Nephron (organoid): ENCODE measurements at regions not wholly inside any gene's neighbourhood (a gene's known extent, or its start where the extent isn't known, plus 50 kb on each side); places are given as distances from the start of the nearest gene placed in this dataset.
"Not testable (repeated sequence)": the region's sequence is repeated elsewhere in the genome, so short reads cannot be mapped to it uniquely, and the experiment has no call there.

Source experiments
- H3K27ac Mint-ChIP-seq, 3 experiments: 2 replicates each; pipeline ENCODE4 v1.8.0; 2020; ENCODE audit warnings: mixed read lengths in 3 of 3, mild to moderate bottlenecking in 2 of 3, moderate library complexity in 1 of 3
- H3K27me3 Mint-ChIP-seq: 2 replicates; pipeline ENCODE4 v1.8.0; 2021; ENCODE audit warnings: low read depth, mild to moderate bottlenecking, moderate library complexity, mixed read lengths
- H3K36me3 Mint-ChIP-seq: 2 replicates; pipeline ENCODE4 v1.8.0; 2020; ENCODE audit warnings: low read depth, mixed read lengths
- H3K4me1 Mint-ChIP-seq: 2 replicates; pipeline ENCODE4 v1.8.0; 2020; ENCODE audit warnings: mixed read lengths
- H3K4me3 Mint-ChIP-seq, 3 experiments: 2 replicates each; pipeline ENCODE4 v1.8.0; 2020; ENCODE audit warnings: mild to moderate bottlenecking in 3 of 3, mixed read lengths in 3 of 3, moderate library complexity in 2 of 3
- H3K9me3 Mint-ChIP-seq: 2 replicates; pipeline ENCODE4 v1.8.0; 2020; ENCODE audit warnings: mixed read lengths
- CTCF ChIP-seq, 3 experiments: fragments of 200-600 bp; sonication (generic); IDR thresholded peaks; one replicate each; pipeline ENCODE4 v1.5.0; 2021; ENCODE audit warnings: antibody characterized with exemption in 3 of 3; ENCODE audit not compliant: unreplicated experiment in 3 of 3

- Mint-ChIP-seq H3K27ac (no peak overlapping the region), H3K4me3 (no peak overlapping the region), H3K27me3 (no peaks in the 10 kb centered on the region), H3K9me3 (peaks cover 39% of the 10 kb centered on the region), H3K36me3 (no peaks in the 10 kb centered on the region), H3K4me1 (no peaks in the 10 kb centered on the region)
- TF ChIP-seq CTCF (IDR thresholded peaks at IDR 0.05; ENCODE audit: unreplicated experiment in 3 of 3): no peak
Observed at GRCh38 chr2:89851583-89851905, 1160.1 kb downstream of the RPIA start.

DNA sequence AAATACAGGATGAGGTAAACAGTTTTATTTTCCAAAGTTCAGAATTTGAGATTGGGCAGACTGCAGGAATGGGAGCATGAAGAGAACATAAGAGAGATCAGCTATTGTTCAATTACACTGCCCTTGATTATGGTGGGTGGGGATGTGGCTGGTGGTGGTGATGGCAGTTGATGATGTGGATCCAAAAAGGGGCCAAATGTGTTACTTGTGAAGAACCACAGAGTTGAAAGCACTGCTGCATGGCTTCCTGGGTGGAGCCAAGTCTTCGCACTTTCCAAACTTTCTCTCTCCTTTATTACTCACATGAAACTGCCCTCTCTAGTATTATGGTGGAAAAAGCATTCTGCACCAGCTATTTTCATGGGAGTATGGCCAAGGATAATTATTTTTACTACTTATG lies 1162.0 kb downstream of the RPIA start:
- not testable (repeated sequence) for H3K4me3 Mint-ChIP-seq, H3K27me3 Mint-ChIP-seq, H3K27ac Mint-ChIP-seq, H3K36me3 Mint-ChIP-seq, H3K4me1 Mint-ChIP-seq
- H3K9me3 Mint-ChIP-seq: peaks cover 30% of the 10 kb centered on the region

DNA sequence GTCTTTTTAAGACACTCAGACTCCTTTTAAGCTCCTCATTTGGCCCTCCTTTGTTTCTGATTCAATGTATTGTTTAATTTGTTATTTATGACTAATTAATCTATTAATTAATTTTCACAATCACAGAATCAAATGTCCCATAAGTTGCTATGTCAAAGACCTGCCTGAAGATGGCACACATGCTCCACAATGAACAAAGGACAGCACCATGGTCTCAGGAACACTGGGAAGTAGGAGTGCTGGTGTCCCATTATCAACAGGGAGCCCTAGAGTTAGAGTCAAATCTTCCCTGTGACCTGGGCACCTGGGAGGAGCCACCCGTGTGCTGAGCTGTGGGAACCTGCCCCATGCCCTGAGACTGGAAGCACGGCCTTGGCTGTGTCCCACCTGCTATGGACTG lies 1164.3 kb downstream of the RPIA start:
- H3K27ac Mint-ChIP-seq, H3K4me1 Mint-ChIP-seq, H3K36me3 Mint-ChIP-seq, H3K27me3 Mint-ChIP-seq, H3K4me3 Mint-ChIP-seq: not testable (repeated sequence)
- H3K9me3 Mint-ChIP-seq: peaks cover 10% of the 10 kb centered on the region

- not testable (repeated sequence) for H3K27ac Mint-ChIP-seq, H3K4me3 Mint-ChIP-seq, H3K36me3 Mint-ChIP-seq, H3K4me1 Mint-ChIP-seq, H3K27me3 Mint-ChIP-seq, H3K9me3 Mint-ChIP-seq
Observed at GRCh38 chr2:89856305-89856704, 1164.8 kb downstream of the RPIA start.

DNA sequence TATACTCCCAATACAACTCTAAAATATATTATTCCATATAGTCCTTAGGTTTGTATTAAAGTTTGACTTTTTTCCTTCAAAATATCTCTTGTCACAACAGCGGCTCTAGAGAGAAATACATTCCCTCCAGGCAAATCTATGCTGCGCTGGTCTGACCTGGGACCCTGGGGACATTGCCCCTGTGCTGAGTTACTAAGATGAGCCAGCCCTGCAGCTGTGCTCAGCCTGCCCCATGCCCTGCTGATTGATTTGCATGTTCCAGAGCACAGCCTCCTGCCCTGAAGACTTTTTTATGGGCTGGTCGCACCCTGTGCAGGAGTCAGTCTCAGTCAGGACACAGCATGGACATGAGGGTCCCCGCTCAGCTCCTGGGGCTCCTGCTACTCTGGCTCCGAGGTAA lies 1170.7 kb downstream of the RPIA start:
- not testable (repeated sequence) for H3K9me3 Mint-ChIP-seq, H3K4me1 Mint-ChIP-seq, H3K36me3 Mint-ChIP-seq, H3K27me3 Mint-ChIP-seq, H3K27ac Mint-ChIP-seq, H3K4me3 Mint-ChIP-seq

- H3K9me3 Mint-ChIP-seq, H3K27me3 Mint-ChIP-seq, H3K27ac Mint-ChIP-seq, H3K4me3 Mint-ChIP-seq, H3K36me3 Mint-ChIP-seq, H3K4me1 Mint-ChIP-seq: not testable (repeated sequence)
Observed at GRCh38 chr2:89863209-89863608, 1171.7 kb downstream of the RPIA start.

DNA sequence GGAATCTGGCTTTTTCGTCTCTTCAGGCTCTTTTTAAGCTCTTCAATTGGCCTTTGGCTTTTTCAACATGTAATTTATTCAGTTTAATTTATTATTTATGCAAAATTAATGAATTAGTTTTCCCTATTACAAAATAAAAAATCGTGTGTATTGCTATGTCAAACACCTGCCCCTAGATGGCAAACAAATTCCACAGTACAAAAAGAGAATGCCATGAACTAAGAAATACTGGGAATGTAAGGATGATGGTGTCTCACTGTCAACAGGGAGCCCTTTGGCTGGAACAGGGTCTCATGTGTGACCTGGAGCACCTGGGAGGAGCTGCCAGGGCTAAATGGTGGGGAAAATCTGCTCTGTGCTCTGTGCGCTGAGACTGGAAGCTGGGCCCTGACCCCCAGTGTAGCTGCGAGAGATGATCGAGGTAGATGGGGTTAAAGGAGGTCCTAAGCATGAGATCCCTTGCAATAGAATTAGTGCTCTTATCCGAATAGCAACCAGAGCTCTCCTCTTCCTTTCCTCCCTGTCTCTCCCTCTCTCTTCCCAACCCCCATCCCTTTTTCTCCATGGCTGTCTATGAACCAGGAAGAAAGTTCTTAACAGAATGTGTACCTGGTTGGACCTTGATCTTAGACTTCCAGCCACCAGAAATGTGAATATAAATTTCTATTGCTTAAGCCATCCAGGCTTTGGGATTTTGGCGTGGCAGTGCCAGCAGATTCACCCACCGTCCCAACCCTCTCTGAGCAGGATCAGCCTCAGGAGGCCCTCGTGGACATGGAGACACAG lies 1183.5 kb downstream of the RPIA start:
- not testable (repeated sequence) for H3K27ac Mint-ChIP-seq, H3K36me3 Mint-ChIP-seq, H3K4me3 Mint-ChIP-seq, H3K4me1 Mint-ChIP-seq, H3K9me3 Mint-ChIP-seq, H3K27me3 Mint-ChIP-seq

- H3K4me3 Mint-ChIP-seq, H3K27me3 Mint-ChIP-seq, H3K4me1 Mint-ChIP-seq, H3K27ac Mint-ChIP-seq, H3K9me3 Mint-ChIP-seq, H3K36me3 Mint-ChIP-seq: not testable (repeated sequence)
Observed at GRCh38 chr2:89876445-89876844, 1185.0 kb downstream of the RPIA start.

DNA sequence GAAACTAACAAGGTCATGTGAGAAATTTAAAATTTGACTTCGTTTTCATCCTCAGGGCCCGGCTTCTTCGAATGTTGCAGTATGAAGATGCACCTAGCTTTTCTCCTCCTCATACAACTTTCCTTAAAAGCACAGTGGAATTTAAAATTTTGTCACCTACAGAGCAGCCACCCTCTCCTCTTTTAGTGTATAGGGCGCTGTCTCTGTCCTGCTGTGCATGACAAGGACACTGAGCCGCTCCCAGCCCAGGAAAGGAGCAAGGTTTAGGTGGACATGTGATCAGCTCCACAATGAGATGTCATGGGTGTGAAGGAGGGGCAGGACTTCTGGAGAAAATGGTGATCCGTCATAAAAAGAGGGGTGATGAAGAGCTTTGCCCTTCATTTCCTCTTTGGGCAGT lies 1185.4 kb downstream of the RPIA start:
- H3K4me3 Mint-ChIP-seq, H3K9me3 Mint-ChIP-seq, H3K4me1 Mint-ChIP-seq, H3K36me3 Mint-ChIP-seq, H3K27me3 Mint-ChIP-seq, H3K27ac Mint-ChIP-seq: not testable (repeated sequence)

- H3K27me3 Mint-ChIP-seq, H3K4me1 Mint-ChIP-seq, H3K4me3 Mint-ChIP-seq, H3K27ac Mint-ChIP-seq, H3K36me3 Mint-ChIP-seq, H3K9me3 Mint-ChIP-seq: not testable (repeated sequence)
Observed at GRCh38 chr2:89882880-89883279, 1191.4 kb downstream of the RPIA start.

DNA sequence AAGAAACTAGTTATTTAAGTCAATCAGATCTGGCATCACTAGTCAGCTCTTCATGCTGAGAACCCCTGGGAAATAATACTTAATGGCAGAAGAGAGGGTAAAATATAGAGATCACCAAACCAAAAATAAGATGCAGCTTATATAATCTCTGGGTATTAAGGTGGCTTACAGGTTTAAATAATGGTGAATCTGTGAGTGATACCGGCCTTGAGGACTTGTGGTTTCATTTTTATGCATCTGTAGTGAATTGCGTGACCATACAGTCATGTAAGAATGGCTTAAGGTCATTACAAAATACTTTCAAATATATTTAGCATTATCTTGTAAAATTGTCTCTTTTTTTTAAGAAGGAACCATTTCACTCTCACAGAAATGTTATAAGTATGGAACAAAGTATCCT lies 1192.2 kb downstream of the RPIA start:
- not testable (repeated sequence) for H3K36me3 Mint-ChIP-seq, H3K9me3 Mint-ChIP-seq, H3K4me1 Mint-ChIP-seq, H3K4me3 Mint-ChIP-seq, H3K27ac Mint-ChIP-seq, H3K27me3 Mint-ChIP-seq

DNA sequence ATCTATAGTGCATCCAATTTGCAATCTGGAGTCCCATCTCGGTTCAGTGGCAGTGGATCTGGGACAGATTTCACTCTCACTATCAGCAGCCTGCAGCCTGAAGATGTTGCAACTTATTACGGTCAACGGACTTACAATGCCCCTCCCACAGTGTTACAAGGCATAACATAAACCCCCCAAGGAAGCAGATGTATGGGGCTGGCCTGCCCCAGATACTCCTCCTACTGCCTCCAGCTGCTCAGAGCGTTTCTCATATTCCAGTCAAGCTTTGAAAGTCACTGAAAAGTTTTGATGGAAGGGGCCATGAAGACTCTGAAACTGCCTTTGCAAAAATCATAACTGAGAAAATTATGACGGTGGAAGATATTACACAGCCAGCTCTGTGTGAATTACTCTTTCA lies 1193.6 kb downstream of the RPIA start:
- H3K4me3 Mint-ChIP-seq, H3K27ac Mint-ChIP-seq, H3K9me3 Mint-ChIP-seq, H3K4me1 Mint-ChIP-seq, H3K27me3 Mint-ChIP-seq, H3K36me3 Mint-ChIP-seq: not testable (repeated sequence)

GRCh38 chr2:89888693-89889092 lies 1197.2 kb downstream of the RPIA start:
- not testable (repeated sequence) for H3K4me3 Mint-ChIP-seq, H3K27me3 Mint-ChIP-seq, H3K4me1 Mint-ChIP-seq, H3K36me3 Mint-ChIP-seq, H3K27ac Mint-ChIP-seq, H3K9me3 Mint-ChIP-seq

DNA sequence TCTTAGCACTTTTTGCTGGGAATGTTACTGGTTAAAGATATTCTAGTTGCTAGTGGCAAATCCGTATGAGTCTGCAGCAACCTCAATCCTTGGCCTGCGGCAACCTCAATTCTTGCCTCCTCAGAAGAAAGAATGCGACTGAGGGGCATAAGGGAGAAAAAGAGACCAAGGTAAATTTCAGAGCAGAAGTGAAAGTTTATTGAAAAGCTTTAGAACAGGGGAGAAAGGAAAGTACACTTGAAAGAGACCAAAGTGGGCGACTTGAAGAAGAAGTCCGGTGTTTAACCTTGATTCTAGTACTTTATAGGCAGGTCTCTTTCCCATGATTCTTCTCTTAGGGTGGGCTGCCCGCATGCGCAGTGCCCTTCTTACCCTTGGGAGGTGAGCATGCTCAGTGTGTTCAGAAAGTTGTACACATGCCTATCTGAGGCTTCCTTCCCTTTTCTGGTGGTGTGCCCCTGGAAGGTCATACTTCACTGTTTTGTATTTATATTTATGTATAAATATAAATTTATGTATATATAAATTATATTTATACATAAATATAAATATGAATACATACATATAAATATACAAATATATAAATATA lies 1198.8 kb downstream of the RPIA start:
- H3K9me3 Mint-ChIP-seq, H3K4me1 Mint-ChIP-seq, H3K36me3 Mint-ChIP-seq, H3K27ac Mint-ChIP-seq, H3K4me3 Mint-ChIP-seq, H3K27me3 Mint-ChIP-seq: not testable (repeated sequence)

DNA sequence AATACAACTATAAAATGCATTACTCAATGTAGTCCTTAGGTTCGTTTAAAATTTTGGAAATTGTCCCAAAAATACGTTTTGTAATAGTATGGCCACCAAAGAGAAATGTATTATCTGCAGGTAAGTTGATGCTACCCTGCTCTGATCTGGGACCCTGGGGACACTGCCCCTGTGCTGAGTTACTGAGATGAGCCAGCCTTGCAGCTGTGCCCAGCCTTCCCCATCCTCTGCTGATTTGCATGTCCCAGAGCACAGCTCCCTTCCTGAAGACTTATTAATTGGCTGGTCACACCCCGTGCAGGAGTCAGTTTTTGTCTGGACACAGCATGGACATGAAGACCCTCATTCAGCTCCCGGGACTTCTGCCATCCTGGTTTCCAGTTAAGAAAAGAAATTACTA lies 1203.5 kb downstream of the RPIA start:
- H3K27me3 Mint-ChIP-seq, H3K9me3 Mint-ChIP-seq, H3K27ac Mint-ChIP-seq, H3K36me3 Mint-ChIP-seq, H3K4me3 Mint-ChIP-seq, H3K4me1 Mint-ChIP-seq: not testable (repeated sequence)
